ENCODE measurements at regions not wholly inside any gene's neighbourhood (a gene's known extent, or its start where the extent isn't known, plus 50 kb on each side); places are given as distances from the start of the nearest gene placed in this dataset.

- H3K36me3 ChIP-seq (ENCODE audit: control insufficient read depth in 2 of 2, insufficient read depth in 2 of 2, low read length in 1 of 2): no peaks in the 10 kb centered on the region
- BruUV-seq (replicated peaks): no TSS peak
- FAIRE-seq (no peak), ATAC-seq (no peak), DNase-seq (ENCODE audit: low read depth, low spot score) (no peak)
- H3K27ac ChIP-seq (ENCODE audit: control insufficient read depth, insufficient read depth): no peak overlapping the region
- no peaks in the 10 kb centered on the region for H4K20me1 ChIP-seq (ENCODE audit: control insufficient read depth, insufficient read depth)
- ChIA-PET SMC1A (ENCODE audit: uncharacterized antibody, unreplicated experiment) (interaction anchor here (1.5 kb wide), 1 partner anchor 13 kb away, joined by 3 read pairs; no protein-coding TSS in a partner anchor), CTCF (no interaction called here), RAD21 (ENCODE audit: unreplicated experiment) (no interaction called here), POLR2A (no interaction called here)
- H3K4me2 ChIP-seq (ENCODE audit: control insufficient read depth, insufficient read depth): no peak overlapping the region
- H3K4me3 ChIP-seq: no peak overlapping the region
- WGBS (ENCODE audit: insufficient coverage, insufficient replicate concordance, low lambda C conversion rate, missing lambda C conversion rate): 21% methylated on average over 3 of the region's 3 CpGs
- peaks cover 0 to 1% of the 10 kb centered on the region in 2 experiments; a peak in 1 of 4 replicates for H3K27me3 ChIP-seq (replicated peaks in 1 of 2; ENCODE audit: control insufficient read depth in 2 of 2, insufficient read depth in 2 of 2, low read length in 1 of 2)
- H3K9me3 ChIP-seq (replicated peaks; ENCODE audit: control insufficient read depth, insufficient read depth, low read length): no peaks in the 10 kb centered on the region
- H3K79me2 ChIP-seq (ENCODE audit: control insufficient read depth, insufficient read depth, low read length): no peaks in the 10 kb centered on the region
- H3K4me1 ChIP-seq (ENCODE audit: control insufficient read depth, insufficient read depth, low read length): no peaks in the 10 kb centered on the region
- in situ Hi-C loops (cut with MboI): no loop called here
- H2AFZ ChIP-seq (ENCODE audit: control insufficient read depth, low read depth, low read length): no peak overlapping the region
- TF ChIP-seq CBFB (IDR thresholded peaks at IDR 0.05; ENCODE audit: low read depth) (no peak), ETV6 (conservative IDR thresholded peaks at IDR 0.05 in 1 of 2, IDR thresholded peaks at IDR 0.05 in 1 of 2; ENCODE audit: borderline replicate concordance in 1 of 2, low read depth in 1 of 2) (no peak), BCLAF1 (IDR thresholded peaks at IDR 0.05) (no peak), ZNF217 (IDR thresholded peaks at IDR 0.05) (no peak), BHLHE40 (IDR thresholded peaks at IDR 0.05; ENCODE audit: borderline replicate concordance in 1 of 2, low read depth in 2 of 2, low read length in 1 of 2) (no peak), ATF2 (IDR thresholded peaks at IDR 0.05; ENCODE audit: low read length) (no peak), WRNIP1 (IDR thresholded peaks at IDR 0.05; ENCODE audit: borderline replicate concordance, low read depth, low read length) (no peak), NR2C2 (IDR thresholded peaks at IDR 0.05; ENCODE audit: borderline replicate concordance, control insufficient read depth, insufficient read length, low read depth) (no peak), PBX3 (IDR thresholded peaks at IDR 0.05; ENCODE audit: insufficient replicate concordance, low read depth, low read length) (no peak), CHD1 (IDR thresholded peaks at IDR 0.05; ENCODE audit: low read depth, low read length) (no peak), MAX (IDR thresholded peaks at IDR 0.05; ENCODE audit: low read depth, low read length) (no peak), ATF3 (IDR thresholded peaks at IDR 0.05; ENCODE audit: borderline replicate concordance, extremely low read depth, low read depth, low read length) (no peak)
- intact Hi-C loops (cut with micrococcal nuclease; ENCODE audit: unreplicated experiment): no loop called here
- no peak overlapping the region for H3K9ac ChIP-seq (ENCODE audit: control insufficient read depth, insufficient read depth, low read length)
Measured at GRCh38 chr21:15135867-15136629, 71.2 kb upstream of the NRIP1 start.
